HTR-8/SVneo (cell line): ENCODE measurements at regions not wholly inside any gene's neighbourhood (a gene's known extent, or its start where the extent isn't known, plus 50 kb on each side); places are given as distances from the start of the nearest gene placed in this dataset.

Experiments
- DNase-seq: peaks from one replicate; pipeline ENCODE4 v3.0.0; 2011; ENCODE audit warnings: low spot score, mixed read lengths; ENCODE audit not compliant: insufficient read length
- FAIRE-seq: peaks from 2 replicates; lab custom pipeline; 2011; peaks lifted over from hg19 to GRCh38; lab: Jason Lieb, UNC

GRCh38 chr12:28807535-28807934 lies 341.5 kb upstream of the FAR2 start:
- DNase-seq: no peak
- FAIRE-seq: no peak

GRCh38 chr12:28811457-28811856 lies 337.6 kb upstream of the FAR2 start:
- no peak for FAIRE-seq
- DNase-seq: no peak

DNA sequence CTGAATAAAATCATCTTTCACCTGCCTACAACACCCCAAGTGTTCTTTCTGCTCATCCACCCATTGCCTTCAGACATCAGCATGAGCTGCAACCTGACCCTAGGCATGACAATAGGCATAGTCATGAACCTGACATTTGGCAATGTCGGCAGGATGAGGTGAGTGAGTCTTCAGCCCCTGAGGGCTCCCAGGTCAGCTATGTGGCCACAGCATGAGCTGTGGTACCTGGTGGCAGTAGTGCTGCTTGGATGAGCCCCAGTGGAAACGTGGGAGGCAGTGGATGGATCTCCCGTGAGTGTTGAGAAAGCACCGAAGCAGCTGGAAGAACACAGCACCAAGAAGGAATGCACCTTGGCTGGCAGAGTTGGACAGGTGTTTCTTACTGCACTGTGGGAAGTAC lies 334.8 kb upstream of the FAR2 start:
- DNase-seq (no peak), FAIRE-seq (no peak)

GRCh38 chr12:28817524-28817923 lies 331.6 kb upstream of the FAR2 start:
- FAIRE-seq (no peak), DNase-seq (no peak)

- DNase-seq (no peak), FAIRE-seq (no peak)
Measured at GRCh38 chr12:28824193-28824846, 324.8 kb upstream of the FAR2 start.

DNA sequence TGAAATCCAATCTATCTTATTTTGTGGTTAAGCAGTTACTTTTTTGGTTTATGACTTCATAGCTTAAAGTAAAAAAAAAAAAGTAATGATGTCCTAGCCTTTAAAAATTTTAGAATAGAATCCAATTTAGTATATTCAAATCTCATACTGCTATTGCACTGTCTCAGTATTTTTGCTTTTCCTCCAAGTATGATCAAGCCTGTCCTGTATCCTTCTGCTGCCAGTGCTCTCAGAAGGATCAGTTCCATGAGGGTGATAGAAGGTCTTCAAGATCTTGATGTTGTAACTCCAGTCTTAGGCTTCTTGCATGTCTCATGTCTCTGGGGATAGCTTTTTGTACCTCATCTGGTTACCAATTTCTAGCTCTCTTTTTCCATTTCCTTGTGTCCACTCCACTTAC lies 324.2 kb upstream of the FAR2 start:
- FAIRE-seq (no peak), DNase-seq (no peak)

- no peak for FAIRE-seq
- no peak for DNase-seq
Measured at GRCh38 chr12:28826766-28827165, 322.3 kb upstream of the FAR2 start.

GRCh38 chr12:28827861-28828260 lies 321.2 kb upstream of the FAR2 start:
- DNase-seq (no peak), FAIRE-seq (no peak)

GRCh38 chr12:28828318-28828717 lies 320.8 kb upstream of the FAR2 start:
- DNase-seq (no peak), FAIRE-seq (no peak)

GRCh38 chr12:28830491-28830890 lies 318.6 kb upstream of the FAR2 start:
- FAIRE-seq (no peak), DNase-seq (no peak)

DNA sequence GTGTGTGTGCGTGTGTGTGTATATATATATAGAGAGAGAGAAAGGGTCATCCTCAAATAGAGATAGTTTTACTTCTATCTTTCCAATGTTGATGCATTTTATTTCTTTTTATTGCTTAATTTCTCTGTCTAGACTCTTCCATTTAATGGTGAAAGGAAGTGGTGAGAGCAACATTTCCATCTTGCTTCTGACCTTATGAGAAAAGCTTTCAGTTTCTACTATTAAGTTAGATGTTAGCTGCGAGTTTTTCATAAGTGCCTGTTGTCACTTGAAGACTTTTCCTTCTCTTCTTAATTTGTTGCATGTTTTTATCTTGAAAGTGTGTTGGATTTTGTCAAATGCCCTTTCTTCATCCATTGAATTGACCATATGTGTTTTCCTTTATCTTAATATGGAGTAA lies 304.4 kb upstream of the FAR2 start:
- no peak for DNase-seq

DNA sequence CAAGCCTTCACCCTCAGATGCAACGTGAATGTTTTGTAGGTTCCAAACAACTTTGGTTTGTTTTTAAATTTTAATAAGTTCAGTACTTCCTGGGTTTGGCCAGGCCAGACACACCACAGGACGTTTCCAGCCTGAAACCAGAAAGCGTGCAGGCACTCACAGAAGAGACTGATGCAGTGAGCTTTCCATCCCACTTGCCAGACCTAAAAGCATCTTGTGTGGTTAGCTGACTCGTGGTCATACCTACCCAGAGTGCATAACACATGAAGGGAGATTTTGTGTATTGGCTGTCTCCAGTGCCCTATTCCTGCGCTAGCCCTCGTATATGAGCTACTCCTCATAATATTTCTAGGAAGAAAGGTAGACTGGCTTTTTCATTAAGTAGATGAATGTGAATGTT lies 297.3 kb upstream of the FAR2 start:
- FAIRE-seq (no peak), DNase-seq (no peak)

More for the DNA sequence above, 304.4 kb upstream of the FAR2 start:
- no peak for FAIRE-seq

DNA sequence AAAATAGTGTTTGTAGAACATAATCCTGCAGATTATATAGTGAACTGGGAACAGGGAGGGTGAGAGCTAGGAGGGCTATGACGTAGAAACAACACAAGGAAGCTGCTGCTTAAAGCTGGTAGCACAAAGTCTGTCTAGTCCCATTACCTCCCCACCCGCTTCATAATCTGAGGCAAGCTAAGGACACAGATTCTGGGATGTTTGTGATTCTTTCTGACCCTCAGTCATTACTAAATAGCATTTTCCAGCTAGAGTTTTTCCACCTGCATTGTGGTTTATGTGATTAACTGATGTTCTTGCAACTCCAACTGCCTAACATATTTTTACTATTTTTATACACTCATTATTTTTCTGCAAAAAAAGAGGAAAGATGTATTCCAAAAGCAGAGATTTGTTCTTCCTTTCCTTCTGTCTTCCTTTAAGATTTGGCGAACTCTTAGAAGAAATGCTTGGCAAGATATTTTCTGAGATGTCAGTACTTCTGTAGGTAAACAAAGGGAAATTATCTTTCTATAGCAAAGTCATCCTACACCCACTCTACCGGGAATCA lies 293.2 kb upstream of the FAR2 start:
- no peak for FAIRE-seq

DNA sequence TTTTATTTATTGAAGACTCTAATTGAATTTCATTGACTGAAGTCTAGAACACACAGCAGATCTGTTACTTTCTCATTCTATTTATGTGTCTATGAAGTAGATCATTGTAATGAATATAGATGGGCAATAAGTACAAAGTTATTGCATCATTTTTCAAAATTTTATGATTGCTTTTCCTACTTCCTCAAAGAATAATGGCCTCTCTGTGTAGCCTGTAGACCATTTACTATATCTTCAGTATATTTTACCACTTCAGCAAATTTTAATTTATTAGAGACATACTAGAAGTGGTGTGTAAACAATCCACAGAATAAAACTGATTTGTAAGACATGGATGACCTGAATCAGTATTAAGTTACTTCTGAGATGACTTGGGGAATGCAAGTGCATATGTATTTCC lies 291.7 kb upstream of the FAR2 start:
- FAIRE-seq (no peak), DNase-seq (no peak)

More for the DNA sequence above, 293.2 kb upstream of the FAR2 start:
- DNase-seq: no peak

GRCh38 chr12:28859551-28859950 lies 289.5 kb upstream of the FAR2 start:
- FAIRE-seq (no peak), DNase-seq (no peak)

- DNase-seq (no peak), FAIRE-seq (no peak)
Measured at GRCh38 chr12:28865776-28866175, 283.3 kb upstream of the FAR2 start.

DNA sequence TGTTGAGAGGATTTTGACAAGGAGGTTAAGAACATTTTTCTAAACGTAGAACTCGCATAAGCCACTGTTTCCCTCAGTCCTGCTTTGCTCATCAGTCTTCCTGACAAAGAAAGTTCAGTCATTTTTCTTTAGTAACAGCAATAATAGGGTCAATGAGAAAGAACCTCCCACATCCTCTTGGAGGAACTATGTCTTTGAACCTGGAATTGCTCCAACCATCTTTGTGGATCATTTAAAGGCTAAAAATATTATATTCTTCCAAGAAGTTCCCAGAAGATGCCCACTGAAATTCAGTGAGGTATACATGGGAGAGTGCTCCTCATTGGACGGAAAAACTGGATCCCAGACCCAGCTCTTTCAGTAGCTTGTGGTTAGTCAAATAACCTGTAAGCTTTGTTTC lies 282.8 kb upstream of the FAR2 start:
- no peak for FAIRE-seq
- DNase-seq: no peak

DNA sequence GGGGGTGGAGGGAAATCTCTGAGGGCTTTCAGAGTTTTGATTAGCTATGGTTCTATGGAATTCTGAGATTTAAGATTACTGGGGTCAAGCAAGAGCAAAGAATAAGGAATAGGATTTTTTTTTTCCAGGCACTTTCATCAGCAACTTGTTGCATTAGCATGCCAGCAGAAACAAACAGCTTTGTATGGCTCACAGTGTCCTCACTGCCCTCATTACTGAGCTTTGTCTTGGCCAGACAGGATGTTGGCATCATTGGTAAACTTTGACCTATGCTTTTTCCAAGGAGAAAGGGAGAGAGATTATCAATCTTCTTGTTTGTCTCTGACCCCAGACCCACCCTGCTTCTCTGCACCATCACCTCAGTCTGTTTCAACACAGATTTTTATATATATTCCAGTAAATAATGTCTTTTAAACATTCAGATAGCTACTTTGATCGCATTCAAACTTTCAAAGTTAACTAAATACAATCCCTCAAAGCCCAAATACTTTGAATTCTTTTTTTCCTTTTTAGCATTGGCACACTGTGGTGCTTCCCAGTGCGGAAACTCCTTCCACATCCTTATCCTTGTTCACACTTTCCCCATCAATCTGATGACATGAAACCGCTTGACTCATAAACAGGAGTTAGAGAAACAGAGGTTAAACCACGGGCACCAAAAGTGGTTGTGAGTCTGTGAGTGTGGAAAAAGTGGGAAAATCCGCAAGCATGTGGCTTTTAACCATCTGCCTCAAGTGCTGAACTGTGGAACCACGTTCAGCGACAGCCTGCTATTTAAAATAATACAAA lies 282.2 kb upstream of the FAR2 start:
- DNase-seq: no peak
- FAIRE-seq: no peak

GRCh38 chr12:28868414-28868813 lies 280.7 kb upstream of the FAR2 start:
- DNase-seq: no peak
- FAIRE-seq: no peak

GRCh38 chr12:28869197-28869596 lies 279.9 kb upstream of the FAR2 start:
- DNase-seq (no peak), FAIRE-seq (no peak)

- FAIRE-seq: no peak
Measured at GRCh38 chr12:28870839-28871440, 278.1 kb upstream of the FAR2 start.

More at GRCh38 chr12:28870839-28871440, 278.1 kb upstream of the FAR2 start:
- no peak for DNase-seq
